ENCODE measurements at regions not wholly inside any gene's neighbourhood (a gene's known extent, or its start where the extent isn't known, plus 50 kb on each side); places are given as distances from the start of the nearest gene placed in this dataset.

DNA sequence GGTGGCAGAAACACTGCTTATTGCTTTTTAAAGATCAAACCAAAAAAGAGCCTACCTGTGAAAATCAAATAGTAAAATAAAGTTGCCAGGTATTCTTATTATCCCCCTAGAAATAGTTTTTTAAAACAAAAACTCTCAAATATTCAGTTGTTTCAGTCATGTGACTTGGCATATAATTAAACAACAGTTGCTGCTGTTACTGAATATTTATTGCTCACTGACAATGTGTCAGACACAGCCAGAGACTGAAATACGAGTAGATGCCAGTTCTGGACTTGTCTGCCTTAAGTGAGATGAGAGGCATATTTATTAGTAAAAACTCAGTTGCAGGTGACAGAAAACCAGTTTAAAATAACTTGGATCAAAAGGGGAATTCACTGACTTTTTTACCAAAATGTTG lies 106.0 kb upstream of the RAB12 start:
- Histone ChIP-seq H2AK9ac (replicated peaks; ENCODE audit: low read depth, low read length, poor library complexity) (no peak overlapping the region), H3K79me1 (ENCODE audit: low read depth in 1 of 2, low read length in 2 of 2) (no peaks in the 10 kb centered on the region), H3K27ac (ENCODE audit: insufficient read depth, low read length) (no peak overlapping the region), H3K4me2 (ENCODE audit: low read depth, low read length) (no peak overlapping the region), H3K4me3 (ENCODE audit: insufficient read depth, low read depth, low read length) (no peak overlapping the region), H3K9me3 (ENCODE audit: control insufficient read depth, insufficient read depth, low read length) (peaks cover 2% of the 10 kb centered on the region; the same call in 1 of the 2 replicates), H4K5ac (ENCODE audit: low read depth, low read length) (no peak overlapping the region), H3K9me1 (ENCODE audit: insufficient read depth, low read length) (no peaks in the 10 kb centered on the region), H3K4ac (ENCODE audit: low read depth, low read length) (no peak overlapping the region), H3K27me3 (ENCODE audit: control insufficient read depth, insufficient read depth, low read length) (peaks cover 40% of the 10 kb centered on the region), H3K23ac (ENCODE audit: low read depth, low read length) (no peak overlapping the region), H2AFZ (replicated peaks; ENCODE audit: low read length, poor library complexity) (no peak overlapping the region), H4K91ac (ENCODE audit: insufficient read depth, low read depth, low read length) (no peak overlapping the region), H2BK20ac (ENCODE audit: low read depth, low read length) (no peak overlapping the region), H4K8ac (ENCODE audit: low read depth in 2 of 2, low read length in 2 of 2) (no peak overlapping the region), H3K4me1 (ENCODE audit: control insufficient read depth, insufficient read depth, low read length) (no peaks in the 10 kb centered on the region), H3K18ac (ENCODE audit: low read depth, low read length) (no peak overlapping the region), H4K20me1 (ENCODE audit: insufficient read depth, low read length) (no peaks in the 10 kb centered on the region), H2BK15ac (ENCODE audit: low read depth, low read length) (no peak overlapping the region), H3K56ac (ENCODE audit: extremely low read depth, insufficient read depth, low read length) (no peak overlapping the region), H2AK5ac (ENCODE audit: low read depth, low read length) (no peak overlapping the region), H3K14ac (replicated peaks; ENCODE audit: low read depth, low read length) (no peak overlapping the region), H2BK120ac (ENCODE audit: low read depth, low read length) (no peak overlapping the region), H3K36me3 (ENCODE audit: control insufficient read depth, insufficient read depth, low read length) (no peaks in the 10 kb centered on the region), H3K9ac (ENCODE audit: low read depth, low read length) (no peak overlapping the region), H2BK5ac (ENCODE audit: low read depth, low read length, poor library complexity, severe bottlenecking) (no peak overlapping the region)
- ChIA-PET POLR2A (ENCODE audit: unreplicated experiment) (no interaction called here), CTCF (no interaction called here)
- BruUV-seq (replicated peaks): no TSS peak
- dilution Hi-C loops (cut with HindIII; ENCODE audit: low sequenced_read_pairs, unreplicated experiment): no loop called here
- DNase-seq: no peak
- in situ Hi-C loops (cut with MboI; ENCODE audit: low sequenced_read_pairs): no loop called here
- 0% methylated on average over 1 of the region's 1 CpG; no CpG with 5 or more reads in 1 of the 2 experiments for WGBS, 2 experiments (ENCODE audit: extremely low coverage in 2 of 2, insufficient read length in 1 of 2)
- ATAC-seq (ENCODE audit: low read depth): no peak
- TF ChIP-seq RCOR1 (IDR thresholded peaks at IDR 0.05; ENCODE audit: insufficient replicate concordance, low read length): no peak
- no peak for TF ChIP-seq CHD1 (IDR thresholded peaks at IDR 0.05; ENCODE audit: low read depth, low read length)
- TF ChIP-seq SMC3 (IDR thresholded peaks at IDR 0.05; ENCODE audit: low read depth, low read length): no peak
- intact Hi-C loops (cut with micrococcal nuclease): no loop called here
